ENCODE measurements at regions not wholly inside any gene's neighbourhood (a gene's known extent, or its start where the extent isn't known, plus 50 kb on each side); places are given as distances from the start of the nearest gene placed in this dataset.

- DNase-seq (ENCODE audit: low read depth): no peak
- no peak for TF ChIP-seq CTCF (conservative IDR thresholded peaks at IDR 0.05; ENCODE audit: low read depth, low read length)
- H3K4me3 ChIP-seq (ENCODE audit: low read depth, low read length): no peak overlapping the region
Observed at GRCh38 chr16:50939356-50939755, 197.5 kb downstream of the CYLD start.

GRCh38 chr16:50938932-50939331 is 197.0 kb downstream of the CYLD start:
- no peak for TF ChIP-seq CTCF (conservative IDR thresholded peaks at IDR 0.05; ENCODE audit: low read depth, low read length)
- no peak overlapping the region for H3K4me3 ChIP-seq (ENCODE audit: low read depth, low read length)
- DNase-seq (ENCODE audit: low read depth): no peak

- DNase-seq (ENCODE audit: low read depth): peak; percentile 73
- TF ChIP-seq CTCF (conservative IDR thresholded peaks at IDR 0.05; ENCODE audit: low read depth, low read length): no peak
- no peak overlapping the region for H3K4me3 ChIP-seq (ENCODE audit: low read depth, low read length)
Observed at GRCh38 chr16:50933262-50933661, 191.4 kb downstream of the CYLD start.

GRCh38 chr16:50932348-50932935 is 190.6 kb downstream of the CYLD start:
- H3K4me3 ChIP-seq (ENCODE audit: low read depth, low read length): no peak overlapping the region
- TF ChIP-seq CTCF (conservative IDR thresholded peaks at IDR 0.05; ENCODE audit: low read depth, low read length): peak; percentile 6
- no peak for DNase-seq (ENCODE audit: low read depth)

- no peak overlapping the region for H3K4me3 ChIP-seq (ENCODE audit: low read depth, low read length)
- no peak for TF ChIP-seq CTCF (conservative IDR thresholded peaks at IDR 0.05; ENCODE audit: low read depth, low read length)
- DNase-seq (ENCODE audit: low read depth): no peak
Observed at GRCh38 chr16:50928065-50928464, 186.2 kb downstream of the CYLD start.

GRCh38 chr16:50925758-50926357 is 184.0 kb downstream of the CYLD start:
- no peak for DNase-seq (ENCODE audit: low read depth)

More at GRCh38 chr16:50925758-50926357, 184.0 kb downstream of the CYLD start:
- no peak for TF ChIP-seq CTCF (conservative IDR thresholded peaks at IDR 0.05; ENCODE audit: low read depth, low read length)
- H3K4me3 ChIP-seq (ENCODE audit: low read depth, low read length): no peak overlapping the region

Measured in epithelial cell of proximal tubule (primary cell).